EH (cell line): ENCODE measurements at regions not wholly inside any gene's neighbourhood (a gene's known extent, or its start where the extent isn't known, plus 50 kb on each side); places are given as distances from the start of the nearest gene placed in this dataset.
"Not testable (repeated sequence)": the region's sequence is repeated elsewhere in the genome, so short reads cannot be mapped to it uniquely, and the experiment has no call there.

Source experiments
- DNase-seq: peaks from one replicate; pipeline ENCODE4 v3.0.0-alpha.2; 2015; ENCODE audit warnings: low read depth

- DNase-seq: no peak
Observed at GRCh38 chr3:90080988-90081387, 973.6 kb downstream of the EPHA3 start.

- DNase-seq: not testable (repeated sequence)
Observed at GRCh38 chr3:90086297-90086696, 978.9 kb downstream of the EPHA3 start.

GRCh38 chr3:90087703-90088102 is 980.3 kb downstream of the EPHA3 start:
- DNase-seq: no peak

- DNase-seq: no peak
Observed at GRCh38 chr3:90091549-90091948, 984.1 kb downstream of the EPHA3 start.

GRCh38 chr3:90092994-90093393 is 985.6 kb downstream of the EPHA3 start:
- DNase-seq: no peak

GRCh38 chr3:90095811-90096210 is 988.4 kb downstream of the EPHA3 start:
- no peak for DNase-seq

GRCh38 chr3:90099493-90099892 is 992.1 kb downstream of the EPHA3 start:
- DNase-seq: no peak

- DNase-seq: no peak
Observed at GRCh38 chr3:90102146-90102545, 994.7 kb downstream of the EPHA3 start.

- no peak for DNase-seq
Observed at GRCh38 chr3:90121326-90121725, 1013.9 kb downstream of the EPHA3 start.

- DNase-seq: no peak
Observed at GRCh38 chr3:90128391-90128790, 1021.0 kb downstream of the EPHA3 start.

- DNase-seq: no peak
Observed at GRCh38 chr3:90129730-90130129, 1022.3 kb downstream of the EPHA3 start.

- DNase-seq: no peak
Observed at GRCh38 chr3:90132197-90132596, 1024.8 kb downstream of the EPHA3 start.

- no peak for DNase-seq
Observed at GRCh38 chr3:90134090-90134489, 1026.7 kb downstream of the EPHA3 start.

- DNase-seq: no peak
Observed at GRCh38 chr3:90136456-90137191, 1029.2 kb downstream of the EPHA3 start.

- no peak for DNase-seq
Observed at GRCh38 chr3:90145094-90145860, 1037.9 kb downstream of the EPHA3 start.

GRCh38 chr3:90180096-90180495 is 1072.7 kb downstream of the EPHA3 start:
- no peak for DNase-seq

- DNase-seq: no peak
Observed at GRCh38 chr3:90180543-90180942, 1073.1 kb downstream of the EPHA3 start.

- DNase-seq: peak; percentile 36
Observed at GRCh38 chr3:90182291-90182976, 1075.0 kb downstream of the EPHA3 start.

- DNase-seq: peak; percentile 13
Observed at GRCh38 chr3:90184861-90185260, 1077.4 kb downstream of the EPHA3 start.

GRCh38 chr3:90197383-90197782 is 1090.0 kb downstream of the EPHA3 start:
- not testable (repeated sequence) for DNase-seq

- not testable (repeated sequence) for DNase-seq
Observed at GRCh38 chr3:90202931-90203330, 1095.5 kb downstream of the EPHA3 start.

GRCh38 chr3:90206482-90206881 is 1099.1 kb downstream of the EPHA3 start:
- not testable (repeated sequence) for DNase-seq
